ENCODE measurements at regions not wholly inside any gene's neighbourhood (a gene's known extent, or its start where the extent isn't known, plus 50 kb on each side); places are given as distances from the start of the nearest gene placed in this dataset.

DNA sequence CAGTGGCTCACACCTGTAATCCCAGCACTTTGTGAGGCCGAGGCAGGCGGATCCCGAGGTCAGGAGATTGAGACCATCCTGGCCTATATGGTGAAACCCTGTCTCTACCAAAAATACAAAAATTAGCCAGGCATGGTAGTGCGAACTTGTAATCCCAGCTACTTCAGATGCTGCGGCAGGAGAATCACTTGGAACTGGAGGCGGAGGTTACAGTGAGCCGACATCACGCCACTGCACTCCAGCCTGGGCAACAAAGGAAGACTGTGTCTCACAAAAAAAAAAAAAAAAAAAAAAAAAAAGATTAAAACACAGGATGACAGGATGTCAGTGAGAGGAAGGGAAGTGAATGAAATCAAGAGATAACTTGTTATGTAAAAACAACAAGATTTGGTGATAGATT lies 1158.5 kb downstream of the PCDH9 start:
- no peak for DNase-seq (ENCODE audit: low read depth, low spot score)

DNA sequence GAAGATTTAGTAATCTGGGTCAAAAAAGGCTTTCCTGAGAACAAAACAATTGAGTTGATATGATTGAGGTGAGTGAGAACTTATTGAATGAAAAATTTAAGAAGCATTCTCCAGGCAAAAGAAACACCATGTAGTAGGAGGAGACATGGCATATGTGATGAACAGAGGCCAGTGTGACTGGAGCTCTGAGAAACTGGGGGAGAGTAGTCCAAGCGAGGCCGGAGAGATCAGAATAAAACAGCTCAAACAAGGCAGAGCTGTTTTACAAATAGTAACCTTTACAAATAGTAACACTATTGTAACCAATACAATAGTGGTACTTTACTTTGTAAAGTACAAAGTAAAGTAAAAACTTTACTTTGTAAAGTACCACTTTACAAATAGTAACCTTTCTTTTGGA lies 1159.1 kb downstream of the PCDH9 start:
- no peak for DNase-seq (ENCODE audit: low read depth, low spot score)

GRCh38 chr13:66069570-66069969 lies 1160.6 kb downstream of the PCDH9 start:
- DNase-seq (ENCODE audit: low read depth, low spot score): no peak

- DNase-seq (ENCODE audit: low read depth, low spot score): no peak
Measured at GRCh38 chr13:66068683-66069082, 1161.5 kb downstream of the PCDH9 start.

GRCh38 chr13:66048888-66049287 lies 1181.2 kb downstream of the PCDH9 start:
- DNase-seq (ENCODE audit: low read depth, low spot score): no peak

GRCh38 chr13:66040506-66040905 lies 1189.6 kb downstream of the PCDH9 start:
- no peak for DNase-seq (ENCODE audit: low read depth, low spot score)

DNA sequence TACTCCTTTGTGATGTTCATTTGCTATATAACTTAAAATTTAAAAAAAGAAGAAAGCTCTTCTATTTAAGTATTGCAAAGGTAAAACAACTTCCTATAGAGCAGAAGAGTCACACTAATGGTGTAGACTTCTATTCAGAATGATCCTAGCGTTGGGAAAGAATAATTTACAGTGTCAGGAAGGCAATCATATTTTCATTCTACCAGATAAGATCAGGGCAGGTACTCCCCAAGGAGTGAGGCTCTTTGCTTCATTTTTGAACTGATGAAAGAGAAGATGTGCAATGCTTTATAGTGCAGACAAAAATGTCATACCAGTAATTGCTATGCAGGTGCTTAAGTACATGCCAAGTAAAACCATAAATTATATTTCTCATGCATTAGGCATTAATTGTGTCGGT lies 1193.0 kb downstream of the PCDH9 start:
- DNase-seq (ENCODE audit: low read depth, low spot score): no peak

DNA sequence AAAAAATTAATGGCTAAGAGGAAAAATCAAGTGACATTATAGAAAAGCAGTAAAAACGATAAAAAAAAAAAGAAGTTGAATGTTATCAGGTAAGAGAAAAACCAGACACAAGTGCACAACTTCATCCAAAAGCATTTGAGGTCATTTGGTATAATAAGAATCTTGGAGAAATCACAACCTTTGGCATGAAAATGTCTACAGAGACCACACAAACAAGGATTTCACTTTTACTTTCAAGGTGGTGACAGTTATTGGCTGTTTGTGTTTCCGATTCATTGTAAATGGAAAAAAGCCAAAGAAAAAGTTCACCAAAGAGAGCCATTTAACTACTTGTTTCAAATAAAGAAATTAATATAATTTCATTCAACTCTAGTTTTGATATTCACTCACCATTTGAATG lies 1193.5 kb downstream of the PCDH9 start:
- DNase-seq (ENCODE audit: low read depth, low spot score): no peak

DNA sequence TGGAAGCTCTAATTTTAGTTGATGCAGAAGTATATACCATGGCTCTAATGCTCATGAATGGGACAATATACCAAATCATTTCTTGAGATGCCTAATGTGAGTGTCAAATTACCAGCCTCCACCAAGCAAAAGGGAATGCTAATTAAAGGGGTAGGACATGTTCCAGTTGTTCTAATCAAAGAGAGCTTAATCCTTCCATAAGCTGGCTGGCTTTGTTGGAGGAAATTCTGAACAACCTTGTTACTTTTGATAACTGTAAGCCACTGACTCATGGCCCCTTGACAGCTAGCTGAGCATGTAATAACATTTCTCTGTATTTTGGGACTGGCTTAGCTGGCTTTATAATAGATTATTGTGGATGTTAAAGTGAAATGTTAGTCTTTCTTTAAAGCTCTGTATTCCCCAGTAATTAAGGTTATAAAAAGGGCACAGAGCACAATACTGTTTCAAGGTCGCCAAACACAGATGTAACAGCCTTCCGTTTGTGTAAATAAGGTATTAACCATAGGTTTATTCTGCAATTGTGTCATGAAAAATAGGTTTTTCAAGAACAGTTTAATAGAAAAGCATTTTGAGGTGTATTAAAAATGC lies 1194.0 kb downstream of the PCDH9 start:
- no peak for DNase-seq (ENCODE audit: low read depth, low spot score)

GRCh38 chr13:66033924-66034323 lies 1196.2 kb downstream of the PCDH9 start:
- no peak for DNase-seq (ENCODE audit: low read depth, low spot score)

DNA sequence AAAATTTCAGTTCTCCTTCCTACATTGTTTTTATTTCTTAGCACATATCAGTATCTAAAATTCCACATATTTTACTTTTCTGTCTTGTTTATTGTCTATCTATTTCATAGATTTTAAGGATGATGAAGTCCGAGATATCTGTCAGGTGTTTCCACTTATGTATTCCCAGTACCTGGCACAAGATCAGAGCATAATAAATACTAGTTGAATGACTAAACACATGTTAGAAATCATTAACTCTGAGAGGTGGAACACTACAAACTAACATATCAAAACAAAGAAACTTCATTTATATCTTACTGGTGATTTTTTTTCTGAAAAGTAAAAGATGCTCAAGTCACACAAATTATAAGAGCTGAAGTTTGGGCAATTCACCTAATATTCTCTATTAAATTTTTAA lies 1208.3 kb downstream of the PCDH9 start:
- DNase-seq (ENCODE audit: low read depth, low spot score): no peak

- no peak for DNase-seq (ENCODE audit: low read depth, low spot score)
Measured at GRCh38 chr13:66014771-66015170, 1215.4 kb downstream of the PCDH9 start.

DNA sequence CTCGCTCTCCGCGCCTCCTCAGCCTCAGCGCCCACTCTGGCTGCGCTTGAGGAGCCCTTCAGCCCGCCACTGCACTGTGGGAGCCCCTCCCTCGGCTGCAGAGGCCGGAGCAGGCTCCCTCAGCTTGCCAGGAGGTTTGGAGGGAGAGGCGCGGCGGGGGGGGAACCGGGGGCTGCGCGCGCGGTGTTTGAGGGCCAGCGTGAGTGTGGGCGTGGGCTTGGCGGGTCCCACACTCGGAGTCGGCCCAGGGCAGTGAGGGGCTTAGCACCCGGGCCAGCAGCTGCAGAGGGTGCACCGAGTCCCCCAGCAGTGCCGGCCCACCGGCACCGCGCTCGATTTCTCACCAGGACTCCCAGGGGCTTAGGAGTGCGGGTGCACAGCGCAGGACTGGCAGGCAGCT lies 1220.9 kb downstream of the PCDH9 start:
- no peak for DNase-seq (ENCODE audit: low read depth, low spot score)

DNA sequence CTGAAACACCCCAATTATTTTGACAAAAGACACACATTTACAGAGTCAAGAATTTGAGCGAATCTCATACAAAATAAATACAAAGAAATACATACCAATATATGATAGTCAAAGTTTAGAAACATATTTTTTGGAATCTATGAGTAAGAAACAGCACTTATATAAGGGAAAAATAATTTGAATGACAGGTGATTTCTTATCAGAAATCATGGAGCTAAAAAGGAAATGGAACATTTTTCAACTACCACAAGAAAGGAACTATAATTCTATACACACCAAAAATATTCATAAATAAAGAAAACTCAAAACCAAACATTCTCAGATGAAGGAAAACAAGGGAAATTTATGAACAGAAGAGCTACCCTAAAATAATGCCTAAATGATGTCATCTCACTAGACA lies 1226.6 kb downstream of the PCDH9 start:
- DNase-seq (ENCODE audit: low read depth, low spot score): no peak

DNA sequence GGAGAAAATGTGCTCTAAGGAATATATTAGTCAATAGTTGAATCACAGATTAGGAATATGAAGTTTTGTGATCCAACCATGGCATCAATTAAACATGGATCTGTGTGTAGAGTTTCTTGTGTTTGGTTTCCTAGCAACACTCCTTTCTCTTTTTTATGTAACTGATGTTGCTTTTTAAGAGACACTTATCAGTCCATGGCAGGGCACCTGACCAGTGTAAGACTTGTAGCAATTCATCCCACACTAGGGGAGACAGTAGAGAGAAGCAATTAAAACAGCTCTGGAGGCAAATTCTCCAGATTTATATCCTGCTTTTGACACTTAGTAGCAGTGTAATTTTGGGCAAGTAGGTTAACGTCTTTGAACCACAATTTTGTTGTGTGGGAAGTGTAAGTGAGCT lies 1229.0 kb downstream of the PCDH9 start:
- no peak for DNase-seq (ENCODE audit: low read depth, low spot score)

GRCh38 chr13:65999411-65999810 lies 1230.7 kb downstream of the PCDH9 start:
- no peak for DNase-seq (ENCODE audit: low read depth, low spot score)

DNA sequence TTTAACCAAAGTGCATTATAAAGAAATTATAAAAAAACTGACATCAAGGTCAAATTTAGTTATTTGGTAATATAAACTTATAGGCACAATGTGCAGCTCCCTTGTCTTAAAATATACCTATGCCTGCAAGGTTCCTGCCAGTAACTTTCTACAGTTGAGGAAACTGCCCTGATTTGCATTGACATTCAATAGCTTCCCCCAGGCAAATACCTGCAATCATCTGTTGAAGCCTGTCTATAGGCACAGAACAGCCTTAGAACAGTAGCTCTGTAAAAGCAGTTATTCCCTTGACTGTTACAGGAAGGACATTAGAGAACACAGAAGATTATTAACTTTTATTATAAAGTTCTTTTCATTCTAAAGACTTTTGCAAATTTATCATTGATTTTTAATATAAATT lies 1239.5 kb downstream of the PCDH9 start:
- no peak for DNase-seq (ENCODE audit: low read depth, low spot score)

DNA sequence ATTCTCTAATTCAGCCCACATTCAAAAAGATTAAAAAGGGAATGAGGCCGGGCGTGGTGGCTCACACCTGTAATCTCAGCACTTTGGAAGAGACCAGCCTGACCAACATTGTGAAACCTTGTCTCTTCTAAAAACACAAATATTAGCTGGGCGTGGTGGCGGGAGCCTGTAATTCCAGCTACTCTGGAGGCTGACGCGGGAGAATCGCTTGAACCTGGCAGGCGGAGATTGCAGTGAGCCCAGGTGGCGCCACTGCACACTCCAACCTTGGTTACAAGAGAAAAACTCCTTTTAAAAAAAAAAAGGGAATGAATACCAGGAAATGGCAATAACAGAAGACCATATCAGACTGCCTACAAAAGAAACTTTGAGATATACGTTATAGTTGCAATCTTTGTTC lies 1244.5 kb downstream of the PCDH9 start:
- DNase-seq (ENCODE audit: low read depth, low spot score): no peak

DNA sequence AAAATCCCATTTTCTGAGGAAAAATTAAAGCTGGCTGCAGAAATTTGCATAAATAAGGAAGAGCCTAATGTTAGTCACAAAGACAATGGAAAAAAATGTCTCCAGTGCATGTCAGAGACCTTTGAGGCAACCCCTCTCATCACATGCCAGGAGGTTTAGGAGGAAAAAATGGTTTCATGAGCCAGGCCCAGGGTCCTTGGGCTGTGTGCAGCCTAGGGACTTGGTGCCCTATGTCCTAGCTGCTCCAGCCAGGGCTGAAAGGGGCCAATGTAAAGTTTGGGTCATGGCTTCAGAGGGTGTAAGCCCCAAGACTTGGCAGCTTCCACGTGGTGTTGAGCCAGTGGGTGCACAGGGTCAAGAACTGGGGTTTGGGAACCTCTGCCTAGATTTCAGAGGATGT lies 1252.6 kb downstream of the PCDH9 start:
- DNase-seq (ENCODE audit: low read depth, low spot score): no peak

DNA sequence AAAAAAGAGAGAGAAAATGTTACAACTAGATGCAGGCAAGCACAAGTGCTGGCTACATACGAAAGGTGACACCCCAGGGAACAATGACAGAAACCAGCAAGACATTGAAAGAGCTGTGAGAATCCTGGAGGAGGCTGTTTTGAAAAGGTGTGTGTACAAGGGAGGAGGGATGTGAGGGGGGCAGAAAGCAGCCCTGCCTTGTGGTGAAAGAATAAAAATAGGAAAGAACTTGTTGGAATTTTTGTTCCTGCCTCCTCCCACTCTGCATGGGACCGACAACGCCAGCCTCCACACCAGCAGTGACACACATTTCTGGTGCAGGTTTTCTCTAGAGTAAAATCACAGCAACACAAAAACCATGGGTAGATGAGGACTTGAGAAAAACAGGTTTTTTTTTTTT lies 1258.6 kb downstream of the PCDH9 start:
- no peak for DNase-seq (ENCODE audit: low read depth, low spot score)

- DNase-seq (ENCODE audit: low read depth, low spot score): no peak
Measured at GRCh38 chr13:65966991-65967451, 1263.1 kb downstream of the PCDH9 start.

GRCh38 chr13:65965501-65965900 lies 1264.6 kb downstream of the PCDH9 start:
- no peak for DNase-seq (ENCODE audit: low read depth, low spot score)

- DNase-seq (ENCODE audit: low read depth, low spot score): no peak
Measured at GRCh38 chr13:65964672-65965071, 1265.5 kb downstream of the PCDH9 start.

GRCh38 chr13:65959305-65959704 lies 1270.8 kb downstream of the PCDH9 start:
- no peak for DNase-seq (ENCODE audit: low read depth, low spot score)

All from smooth muscle cell of the brain vasculature (primary cell).